A549 (cell line): ENCODE measurements at regions not wholly inside any gene's neighbourhood (a gene's known extent, or its start where the extent isn't known, plus 50 kb on each side); places are given as distances from the start of the nearest gene placed in this dataset.

Experiments used
- ATAC-seq, 2 experiments: fragments of 200-7000 bp in 1 of 2; fragments of >200 bp in 1 of 2; cut with Nextera tagmentation in 1 of 2; cut with Tn5 transposase in 1 of 2; 3 replicates each; pipeline versions ENCODE4 v1.8.0 to v1.9.1; 2018 to 2020; ENCODE audit warnings: mild to moderate bottlenecking in 1 of 2, moderate library complexity in 1 of 2
- CTCF ChIA-PET: fragments of 300-600 bp; sonication (Branson Sonifier 250); formaldehyde crosslinking; extraction: SDS; loops from one replicate; lab custom pipeline; 2021; ENCODE audit warnings: antibody characterized with exemption, inconsistent platforms; lab: Yijun Ruan, JAX
- POLR2A ChIA-PET: fragments of 350-600 bp; formaldehyde crosslinking; extraction: SDS; loops from one replicate; lab custom pipeline; 2021; ENCODE audit warnings: antibody characterized with exemption, inconsistent platforms; lab: Yijun Ruan, JAX
- DNase-seq, 2 experiments: peaks; one replicate each; pipeline versions ENCODE4 v3.0.0 to v3.0.0-alpha.2; 2011 to 2016; ENCODE audit warnings: low read depth in 1 of 2, low spot score in 1 of 2
- FAIRE-seq: peaks from 2 replicates; lab custom pipeline; 2011; peaks lifted over from hg19 to GRCh38; lab: Jason Lieb, UNC
- H3K27ac ChIP-seq, 2 experiments: fragments of >200 bp; sonication (Bioruptor Twin); formaldehyde crosslinking; 3 replicates each; pipeline ENCODE4 v1.5.1; 2016 to 2017
- H3K4me1 ChIP-seq: fragments of >200 bp; sonication (Bioruptor Twin); formaldehyde crosslinking; 3 replicates; pipeline ENCODE4 v1.6.1; 2016
- H3K4me2 ChIP-seq: fragments of >200 bp; sonication (Bioruptor Twin); formaldehyde crosslinking; 3 replicates; pipeline ENCODE4 v1.6.1; 2016
- H3K4me3 ChIP-seq: fragments of >200 bp; sonication (Bioruptor Twin); formaldehyde crosslinking; 3 replicates; pipeline ENCODE4 v1.5.1; 2016
- H3K9me3 ChIP-seq: fragments of >200 bp; sonication (Bioruptor Twin); formaldehyde crosslinking; 3 replicates; pipeline ENCODE4 v1.6.1; 2016
- CBX2 ChIP-seq: fragments of 200-600 bp; sonication (generic); IDR thresholded peaks from 2 replicates; pipeline ENCODE4 v1.6.1; 2016; ENCODE audit warnings: low read depth, mild to moderate bottlenecking, borderline replicate concordance
- CBX8 ChIP-seq: fragments of 200-600 bp; sonication (generic); IDR thresholded peaks from 2 replicates; pipeline ENCODE4 v1.6.1; 2016
- CEBPB ChIP-seq, 2 experiments: fragments of >200 bp in 1 of 2; sonication (Bioruptor Twin) in 1 of 2; formaldehyde crosslinking in 1 of 2; IDR thresholded peaks; 2 replicates each; pipeline ENCODE4 v1.6.1; 2012 to 2016
- FOSB ChIP-seq: fragments of 250-450 bp; sonication (Bioruptor Pico); IDR thresholded peaks from 2 replicates; pipeline ENCODE4 v1.5.0; 2020; ENCODE audit warnings: mild to moderate bottlenecking, moderate library complexity
- GATA3 ChIP-seq: IDR thresholded peaks from 2 replicates; pipeline ENCODE4 v1.6.1; 2012; ENCODE audit warnings: borderline replicate concordance
- HEYL ChIP-seq: fragments of 250-450 bp; sonication (Bioruptor Pico); IDR thresholded peaks from 2 replicates; pipeline ENCODE4 v1.8.0; 2021; ENCODE audit warnings: mild to moderate bottlenecking, moderate library complexity
- HOXB5 ChIP-seq: fragments of 250-450 bp; sonication (Bioruptor Pico); IDR thresholded peaks from 2 replicates; pipeline ENCODE4 v1.5.0; 2020; ENCODE audit warnings: mild to moderate bottlenecking, moderate library complexity
- JUNB ChIP-seq: fragments of >200 bp; sonication (Bioruptor Twin); formaldehyde crosslinking; IDR thresholded peaks from 2 replicates; pipeline ENCODE4 v1.6.1; 2016
- KDM5A ChIP-seq: fragments of 200-600 bp; sonication (generic); IDR thresholded peaks from 2 replicates; pipeline ENCODE4 v1.6.1; 2016; ENCODE audit warnings: antibody characterized with exemption, mild to moderate bottlenecking
- MAZ ChIP-seq: fragments of 150-350 bp; IDR thresholded peaks from 2 replicates; pipeline ENCODE4 v1.6.1; 2014; ENCODE audit warnings: antibody characterized with exemption, low read depth, low read length, borderline replicate concordance
- NFE2L2 ChIP-seq: fragments of 150-350 bp; conservative IDR thresholded peaks from 2 replicates; pipeline ENCODE4 v1.6.1; 2014; ENCODE audit warnings: low read length
- RAD21 ChIP-seq, 2 experiments: fragments of >200 bp in 1 of 2; sonication (Bioruptor Twin) in 1 of 2; formaldehyde crosslinking in 1 of 2; IDR thresholded peaks in 1 of 2; conservative IDR thresholded peaks in 1 of 2; 2 replicates in 1 of 2; 3 replicates in 1 of 2; pipeline ENCODE4 v1.6.1; 2012 to 2018; ENCODE audit warnings: inconsistent platforms in 1 of 2
- RARB ChIP-seq: fragments of 250-450 bp; sonication (Bioruptor Pico); IDR thresholded peaks from 2 replicates; pipeline ENCODE4 v1.8.0; 2021; ENCODE audit warnings: mild to moderate bottlenecking, moderate library complexity
- RNF2 ChIP-seq: fragments of 200-600 bp; sonication (generic); IDR thresholded peaks from 2 replicates; pipeline ENCODE4 v1.6.1; 2016; ENCODE audit warnings: low read depth, mild to moderate bottlenecking, antibody characterized with exemption, moderate library complexity, borderline replicate concordance
- SMC3 ChIP-seq: fragments of >200 bp; sonication (Bioruptor Twin); formaldehyde crosslinking; IDR thresholded peaks from 3 replicates; pipeline ENCODE4 v1.6.1; 2018; ENCODE audit warnings: inconsistent platforms
- ZNF302 ChIP-seq: fragments of 250-450 bp; sonication (Bioruptor Pico); IDR thresholded peaks from 2 replicates; pipeline ENCODE4 v1.9.0; 2021; ENCODE audit warnings: inconsistent platforms, mild to moderate bottlenecking, moderate library complexity
- WGBS: methylation state at CpG from one replicate; pipeline ENCODE4 v1.1.6; 2017; ENCODE audit errors: missing lambda C conversion rate; 5-methylcytosine and 5-hydroxymethylcytosine counted together
- TF ChIP-seq, protein P1 (sequence below): fragments of 250-450 bp; sonication (Bioruptor Pico); IDR thresholded peaks from 2 replicates; pipeline ENCODE4 v1.5.0; 2020; ENCODE audit warnings: low read depth, mild to moderate bottlenecking, moderate library complexity
- TF ChIP-seq, protein P2 (sequence below): fragments of 450-650 bp; IDR thresholded peaks from 2 replicates; pipeline ENCODE4 v1.6.1; 2014; ENCODE audit warnings: antibody characterized with exemption
- TF ChIP-seq, protein P3 (sequence below): fragments of 150-350 bp; IDR thresholded peaks from 2 replicates; pipeline ENCODE4 v1.6.1; 2014; ENCODE audit warnings: low read depth, mild to moderate bottlenecking, low read length
- TF ChIP-seq, protein P4 (sequence below): fragments of 250-450 bp; sonication (Bioruptor Pico); IDR thresholded peaks from 2 replicates; pipeline ENCODE4 v1.5.0; 2021; ENCODE audit warnings: mild to moderate bottlenecking, moderate library complexity, borderline replicate concordance
- TF ChIP-seq, protein P5 (sequence below): fragments of 200-600 bp; sonication (generic); IDR thresholded peaks from 2 replicates; pipeline ENCODE4 v1.6.1; 2016; ENCODE audit warnings: antibody characterized with exemption, mild to moderate bottlenecking, moderate library complexity
- TF ChIP-seq, protein P6 (sequence below): fragments of >200 bp; sonication (Bioruptor Twin); formaldehyde crosslinking; IDR thresholded peaks from 2 replicates; pipeline ENCODE4 v1.6.1; 2016

DNA sequence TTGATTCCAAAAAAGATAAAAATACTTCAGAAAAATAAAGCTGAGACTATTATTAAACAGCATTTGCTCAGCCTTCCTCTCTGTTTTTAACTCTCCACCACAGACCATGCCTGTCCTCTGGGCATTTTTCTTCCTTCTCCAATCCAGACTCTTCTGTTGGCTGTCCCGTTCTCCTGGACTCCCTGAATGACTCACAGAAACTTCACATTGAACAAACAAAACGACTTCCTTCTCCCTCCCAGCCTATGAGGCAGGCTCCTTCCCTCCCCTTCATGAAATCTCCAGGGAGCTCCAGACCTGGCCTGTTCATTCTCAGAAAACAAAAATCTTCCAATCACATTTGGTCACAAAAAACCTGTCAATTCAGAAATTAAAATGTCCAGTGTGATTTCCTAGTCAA is 421.3 kb downstream of the NPHP4 start:
- ChIA-PET POLR2A (no interaction called here), CTCF (no interaction called here)
- Histone ChIP-seq H3K9me3 (no peaks in the 10 kb centered on the region), H3K4me2 (no peak overlapping the region), H3K4me1 (no peaks in the 10 kb centered on the region), H3K27ac (no peak overlapping the region), H3K4me3 (no peak overlapping the region)
- FAIRE-seq (no peak), ATAC-seq (no peak), DNase-seq (peak; percentile 1 to 2)
- no peak for TF ChIP-seq RAD21 (conservative IDR thresholded peaks at IDR 0.05 in 1 of 2, IDR thresholded peaks at IDR 0.05 in 1 of 2)
- TF ChIP-seq KDM5A, result no peak
- TF ChIP-seq NFE2L2, result no peak
- no peak for TF ChIP-seq ZNF302
- TF ChIP-seq JUNB, result no peak
- WGBS, result 3% methylated on average over 2 of the region's 2 CpGs

DNA sequence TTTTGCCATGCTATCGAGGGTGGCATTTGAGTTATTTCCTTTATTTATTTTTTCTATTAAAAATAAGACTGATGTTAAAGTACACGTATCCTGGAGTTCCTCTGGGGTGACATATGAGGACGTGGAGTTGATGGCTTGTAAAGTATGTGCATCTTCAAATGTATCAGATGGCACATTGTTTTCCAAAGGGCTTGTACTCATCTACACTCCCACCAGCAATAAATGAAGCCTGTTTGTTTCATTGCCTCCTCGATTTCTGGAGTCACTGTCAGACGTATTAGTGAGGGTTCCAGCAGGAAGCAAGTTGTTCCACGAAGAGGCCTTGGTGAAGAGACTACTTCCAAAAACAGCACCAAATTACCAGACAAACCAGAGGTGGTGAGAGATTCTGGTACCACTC is 423.9 kb downstream of the NPHP4 start:
- no peak overlapping the region for H3K4me3 ChIP-seq
- POLR2A ChIA-PET, result no interaction called here
- ATAC-seq, result no peak
- CTCF ChIA-PET, result no interaction called here
- 0% methylated on average over 6 of the region's 6 CpGs for WGBS
- no peak overlapping the region for H3K4me2 ChIP-seq
- no peak overlapping the region for H3K27ac ChIP-seq
- TF ChIP-seq, protein P1, sequence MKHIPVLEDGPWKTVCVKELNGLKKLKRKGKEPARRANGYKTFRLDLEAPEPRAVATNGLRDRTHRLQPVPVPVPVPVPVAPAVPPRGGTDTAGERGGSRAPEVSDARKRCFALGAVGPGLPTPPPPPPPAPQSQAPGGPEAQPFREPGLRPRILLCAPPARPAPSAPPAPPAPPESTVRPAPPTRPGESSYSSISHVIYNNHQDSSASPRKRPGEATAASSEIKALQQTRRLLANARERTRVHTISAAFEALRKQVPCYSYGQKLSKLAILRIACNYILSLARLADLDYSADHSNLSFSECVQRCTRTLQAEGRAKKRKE (CRISPR knock-in tag), result no peak
- TF ChIP-seq FOSB (CRISPR knock-in tag) (no peak), NFE2L2 (no peak)
- TF ChIP-seq, protein P2, sequence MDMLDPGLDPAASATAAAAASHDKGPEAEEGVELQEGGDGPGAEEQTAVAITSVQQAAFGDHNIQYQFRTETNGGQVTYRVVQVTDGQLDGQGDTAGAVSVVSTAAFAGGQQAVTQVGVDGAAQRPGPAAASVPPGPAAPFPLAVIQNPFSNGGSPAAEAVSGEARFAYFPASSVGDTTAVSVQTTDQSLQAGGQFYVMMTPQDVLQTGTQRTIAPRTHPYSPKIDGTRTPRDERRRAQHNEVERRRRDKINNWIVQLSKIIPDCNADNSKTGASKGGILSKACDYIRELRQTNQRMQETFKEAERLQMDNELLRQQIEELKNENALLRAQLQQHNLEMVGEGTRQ, result no peak
- TF ChIP-seq, protein P3, sequence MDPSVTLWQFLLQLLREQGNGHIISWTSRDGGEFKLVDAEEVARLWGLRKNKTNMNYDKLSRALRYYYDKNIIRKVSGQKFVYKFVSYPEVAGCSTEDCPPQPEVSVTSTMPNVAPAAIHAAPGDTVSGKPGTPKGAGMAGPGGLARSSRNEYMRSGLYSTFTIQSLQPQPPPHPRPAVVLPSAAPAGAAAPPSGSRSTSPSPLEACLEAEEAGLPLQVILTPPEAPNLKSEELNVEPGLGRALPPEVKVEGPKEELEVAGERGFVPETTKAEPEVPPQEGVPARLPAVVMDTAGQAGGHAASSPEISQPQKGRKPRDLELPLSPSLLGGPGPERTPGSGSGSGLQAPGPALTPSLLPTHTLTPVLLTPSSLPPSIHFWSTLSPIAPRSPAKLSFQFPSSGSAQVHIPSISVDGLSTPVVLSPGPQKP, result no peak
- TF ChIP-seq, protein P4, sequence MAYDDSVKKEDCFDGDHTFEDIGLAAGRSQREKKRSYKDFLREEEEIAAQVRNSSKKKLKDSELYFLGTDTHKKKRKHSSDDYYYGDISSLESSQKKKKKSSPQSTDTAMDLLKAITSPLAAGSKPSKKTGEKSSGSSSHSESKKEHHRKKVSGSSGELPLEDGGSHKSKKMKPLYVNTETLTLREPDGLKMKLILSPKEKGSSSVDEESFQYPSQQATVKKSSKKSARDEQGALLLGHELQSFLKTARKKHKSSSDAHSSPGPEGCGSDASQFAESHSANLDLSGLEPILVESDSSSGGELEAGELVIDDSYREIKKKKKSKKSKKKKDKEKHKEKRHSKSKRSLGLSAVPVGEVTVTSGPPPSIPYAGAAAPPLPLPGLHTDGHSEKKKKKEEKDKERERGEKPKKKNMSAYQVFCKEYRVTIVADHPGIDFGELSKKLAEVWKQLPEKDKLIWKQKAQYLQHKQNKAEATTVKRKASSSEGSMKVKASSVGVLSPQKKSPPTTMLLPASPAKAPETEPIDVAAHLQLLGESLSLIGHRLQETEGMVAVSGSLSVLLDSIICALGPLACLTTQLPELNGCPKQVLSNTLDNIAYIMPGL (CRISPR knock-in tag), result no peak
- no peak for FAIRE-seq
- H3K9me3 ChIP-seq, result no peaks in the 10 kb centered on the region
- no peak for DNase-seq
- no peaks in the 10 kb centered on the region for H3K4me1 ChIP-seq

DNA sequence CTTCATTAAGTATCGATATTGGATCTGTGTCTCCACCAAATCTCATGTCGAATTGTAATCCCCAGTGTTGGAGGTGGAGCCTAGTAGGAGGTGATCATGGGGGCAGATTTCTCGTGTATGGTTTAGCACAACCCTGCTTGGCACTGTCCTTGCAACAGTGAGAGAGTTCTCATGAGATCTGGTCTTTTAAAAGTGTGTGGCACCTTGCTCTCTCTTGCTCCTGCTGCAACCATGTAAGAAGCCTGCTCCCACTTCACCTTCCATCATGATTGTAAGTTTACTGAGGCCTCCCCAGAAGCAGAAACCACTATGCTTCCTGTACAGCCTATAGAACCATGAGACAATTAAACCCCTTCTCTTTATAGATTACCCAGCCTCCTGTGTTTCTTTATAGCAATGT is 424.4 kb downstream of the NPHP4 start:
- ATAC-seq (no peak), DNase-seq (no peak), FAIRE-seq (no peak)
- H3K9me3 ChIP-seq, result no peaks in the 10 kb centered on the region
- no peak overlapping the region for H3K4me3 ChIP-seq
- H3K4me2 ChIP-seq, result no peak overlapping the region
- WGBS, result 11% methylated on average over 3 of the region's 3 CpGs
- ChIA-PET CTCF (no interaction called here), POLR2A (no interaction called here)
- no peaks in the 10 kb centered on the region for H3K4me1 ChIP-seq
- H3K27ac ChIP-seq, result no peak overlapping the region
- TF ChIP-seq CBX8, result no peak
- no peak for TF ChIP-seq MAZ
- TF ChIP-seq, protein P1 (CRISPR knock-in tag), result no peak
- TF ChIP-seq HOXB5 (CRISPR knock-in tag), result no peak
- no peak for TF ChIP-seq NFE2L2
- no peak for TF ChIP-seq CEBPB (IDR thresholded peaks at IDR 0.05)
- no peak for TF ChIP-seq HEYL (CRISPR knock-in tag)
- no peak for TF ChIP-seq RARB (CRISPR knock-in tag)
- TF ChIP-seq, protein P5, sequence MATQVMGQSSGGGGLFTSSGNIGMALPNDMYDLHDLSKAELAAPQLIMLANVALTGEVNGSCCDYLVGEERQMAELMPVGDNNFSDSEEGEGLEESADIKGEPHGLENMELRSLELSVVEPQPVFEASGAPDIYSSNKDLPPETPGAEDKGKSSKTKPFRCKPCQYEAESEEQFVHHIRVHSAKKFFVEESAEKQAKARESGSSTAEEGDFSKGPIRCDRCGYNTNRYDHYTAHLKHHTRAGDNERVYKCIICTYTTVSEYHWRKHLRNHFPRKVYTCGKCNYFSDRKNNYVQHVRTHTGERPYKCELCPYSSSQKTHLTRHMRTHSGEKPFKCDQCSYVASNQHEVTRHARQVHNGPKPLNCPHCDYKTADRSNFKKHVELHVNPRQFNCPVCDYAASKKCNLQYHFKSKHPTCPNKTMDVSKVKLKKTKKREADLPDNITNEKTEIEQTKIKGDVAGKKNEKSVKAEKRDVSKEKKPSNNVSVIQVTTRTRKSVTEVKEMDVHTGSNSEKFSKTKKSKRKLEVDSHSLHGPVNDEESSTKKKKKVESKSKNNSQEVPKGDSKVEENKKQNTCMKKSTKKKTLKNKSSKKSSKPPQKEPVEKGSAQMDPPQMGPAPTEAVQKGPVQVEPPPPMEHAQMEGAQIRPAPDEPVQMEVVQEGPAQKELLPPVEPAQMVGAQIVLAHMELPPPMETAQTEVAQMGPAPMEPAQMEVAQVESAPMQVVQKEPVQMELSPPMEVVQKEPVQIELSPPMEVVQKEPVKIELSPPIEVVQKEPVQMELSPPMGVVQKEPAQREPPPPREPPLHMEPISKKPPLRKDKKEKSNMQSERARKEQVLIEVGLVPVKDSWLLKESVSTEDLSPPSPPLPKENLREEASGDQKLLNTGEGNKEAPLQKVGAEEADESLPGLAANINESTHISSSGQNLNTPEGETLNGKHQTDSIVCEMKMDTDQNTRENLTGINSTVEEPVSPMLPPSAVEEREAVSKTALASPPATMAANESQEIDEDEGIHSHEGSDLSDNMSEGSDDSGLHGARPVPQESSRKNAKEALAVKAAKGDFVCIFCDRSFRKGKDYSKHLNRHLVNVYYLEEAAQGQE, result no peak
- TF ChIP-seq RNF2, result no peak
- TF ChIP-seq, protein P6, sequence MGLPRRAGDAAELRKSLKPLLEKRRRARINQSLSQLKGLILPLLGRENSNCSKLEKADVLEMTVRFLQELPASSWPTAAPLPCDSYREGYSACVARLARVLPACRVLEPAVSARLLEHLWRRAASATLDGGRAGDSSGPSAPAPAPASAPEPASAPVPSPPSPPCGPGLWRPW, result no peak
- TF ChIP-seq CBX2, result no peak
- TF ChIP-seq SMC3, result no peak
- TF ChIP-seq, protein P4 (CRISPR knock-in tag), result no peak
- TF ChIP-seq GATA3, result no peak
